Stomach (tissue), 8 donors: ENCODE measurements at regions not wholly inside any gene's neighbourhood (a gene's known extent, or its start where the extent isn't known, plus 50 kb on each side); places are given as distances from the start of the nearest gene placed in this dataset.

Experiments
- DNase-seq, 2 donors: peaks; one replicate each; pipeline versions ENCODE4 v3.0.0 to v3.0.0-alpha.2; 2013 to 2019
- H3K27ac ChIP-seq, 5 donors: fragments of 200-600 bp in 4 of 5; sonication (generic) in 4 of 5; one replicate each; pipeline ENCODE4 v1.5.1; 2013 to 2019; ENCODE audit warnings: mild to moderate bottlenecking in 1 of 5, moderate library complexity in 1 of 5
- H3K27me3 ChIP-seq, 3 donors: fragments of 200-600 bp; sonication (generic); one replicate each; pipeline ENCODE4 v1.5.1; 2017 to 2019; ENCODE audit warnings: mixed run types in 1 of 3
- H3K36me3 ChIP-seq, 4 donors: fragments of 200-600 bp; sonication (generic); 1 replicate in 3 of 4; 2 replicates in 1 of 4; pipeline ENCODE4 v1.5.1; 2016 to 2019
- H3K4me1 ChIP-seq, 4 donors: fragments of 200-600 bp; sonication (generic); one replicate each; pipeline ENCODE4 v1.5.1; 2016 to 2019
- H3K4me3 ChIP-seq, 4 donors: fragments of 200-600 bp; sonication (generic) in 3 of 4; one replicate each; pipeline ENCODE4 v1.5.1; 2016 to 2019; ENCODE audit warnings: mild to moderate bottlenecking in 1 of 4
- H3K9me3 ChIP-seq, 4 donors: fragments of 200-600 bp; sonication (generic); one replicate each; pipeline ENCODE4 v1.5.1; 2016 to 2019
- EP300 ChIP-seq: sonication (generic); formaldehyde crosslinking; IDR thresholded peaks from one replicate; pipeline ENCODE4 v1.6.1; 2017; ENCODE audit warnings: antibody characterized with exemption
- POLR2A ChIP-seq, 4 donors: fragments of 450-650 bp; IDR thresholded peaks; one replicate each; pipeline ENCODE4 v1.6.1; 2016; ENCODE audit warnings: antibody characterized with exemption in 4 of 4, control low read depth in 2 of 4, mild to moderate bottlenecking in 1 of 4, moderate library complexity in 1 of 4
- POLR2AphosphoS5 ChIP-seq, 3 donors: sonication (generic); formaldehyde crosslinking; IDR thresholded peaks; one replicate each; pipeline ENCODE4 v1.6.1; 2016; ENCODE audit warnings: antibody characterized with exemption in 3 of 3
- WGBS, 5 donors: extraction: QIAGEN DNeasy Blood & Tissue Kit in 3 of 5; methylation state at CpG; one replicate each; pipeline versions ENCODE4 v1.1.5 to v1.1.7; 2013 to 2018; 5-methylcytosine and 5-hydroxymethylcytosine counted together
- intact Hi-C: fragments of 100-400 bp; cut with DNase I; formaldehyde crosslinking; loops from one replicate; pipeline ENCODE4 v1.15.1; 2023; ENCODE audit warnings: low total_unique reads
- TF ChIP-seq, protein P1 (sequence below), 7 experiments: fragments of 450-650 bp in 4 of 7; fragments of 200-600 bp in 3 of 7; sonication (generic) in 3 of 7; IDR thresholded peaks; one replicate each; pipeline ENCODE4 v1.5.1; 2016 to 2019; ENCODE audit warnings: antibody characterized with exemption in 7 of 7, control low read depth in 2 of 7, mild to moderate bottlenecking in 1 of 7
- donor health status: healthy with polysubstance abuse.
- donor health status: Bipolar disorder and iron deficiency.
- donor health status: healthy.

- no peak overlapping the region for H3K27ac ChIP-seq
- H3K4me3 ChIP-seq = no peak overlapping the region
- H3K27me3 ChIP-seq = no peaks in the 10 kb centered on the region
- no peak for DNase-seq
- intact Hi-C loops = no loop called here
- no peaks in the 10 kb centered on the region for H3K36me3 ChIP-seq
- 66 to 85% (median 75%) methylated on average over 6 of the region's 6 CpGs for WGBS, 5 donors
- H3K9me3 ChIP-seq = no peaks in the 10 kb centered on the region
- peaks cover 0 to 10% (median 6%) of the 10 kb centered on the region in 4 donors for H3K4me1 ChIP-seq
- TF ChIP-seq EP300 = no peak
- TF ChIP-seq, protein P1, sequence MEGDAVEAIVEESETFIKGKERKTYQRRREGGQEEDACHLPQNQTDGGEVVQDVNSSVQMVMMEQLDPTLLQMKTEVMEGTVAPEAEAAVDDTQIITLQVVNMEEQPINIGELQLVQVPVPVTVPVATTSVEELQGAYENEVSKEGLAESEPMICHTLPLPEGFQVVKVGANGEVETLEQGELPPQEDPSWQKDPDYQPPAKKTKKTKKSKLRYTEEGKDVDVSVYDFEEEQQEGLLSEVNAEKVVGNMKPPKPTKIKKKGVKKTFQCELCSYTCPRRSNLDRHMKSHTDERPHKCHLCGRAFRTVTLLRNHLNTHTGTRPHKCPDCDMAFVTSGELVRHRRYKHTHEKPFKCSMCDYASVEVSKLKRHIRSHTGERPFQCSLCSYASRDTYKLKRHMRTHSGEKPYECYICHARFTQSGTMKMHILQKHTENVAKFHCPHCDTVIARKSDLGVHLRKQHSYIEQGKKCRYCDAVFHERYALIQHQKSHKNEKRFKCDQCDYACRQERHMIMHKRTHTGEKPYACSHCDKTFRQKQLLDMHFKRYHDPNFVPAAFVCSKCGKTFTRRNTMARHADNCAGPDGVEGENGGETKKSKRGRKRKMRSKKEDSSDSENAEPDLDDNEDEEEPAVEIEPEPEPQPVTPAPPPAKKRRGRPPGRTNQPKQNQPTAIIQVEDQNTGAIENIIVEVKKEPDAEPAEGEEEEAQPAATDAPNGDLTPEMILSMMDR (IDR thresholded peaks at IDR 0.05) = no peak
- no peak for TF ChIP-seq POLR2AphosphoS5 (IDR thresholded peaks at IDR 0.05)
- no peak for TF ChIP-seq POLR2A (IDR thresholded peaks at IDR 0.05)
These were observed 376.9 kb upstream of the GRAMD2B start for GRCh38 chr5:126046318-126046717.

DNA sequence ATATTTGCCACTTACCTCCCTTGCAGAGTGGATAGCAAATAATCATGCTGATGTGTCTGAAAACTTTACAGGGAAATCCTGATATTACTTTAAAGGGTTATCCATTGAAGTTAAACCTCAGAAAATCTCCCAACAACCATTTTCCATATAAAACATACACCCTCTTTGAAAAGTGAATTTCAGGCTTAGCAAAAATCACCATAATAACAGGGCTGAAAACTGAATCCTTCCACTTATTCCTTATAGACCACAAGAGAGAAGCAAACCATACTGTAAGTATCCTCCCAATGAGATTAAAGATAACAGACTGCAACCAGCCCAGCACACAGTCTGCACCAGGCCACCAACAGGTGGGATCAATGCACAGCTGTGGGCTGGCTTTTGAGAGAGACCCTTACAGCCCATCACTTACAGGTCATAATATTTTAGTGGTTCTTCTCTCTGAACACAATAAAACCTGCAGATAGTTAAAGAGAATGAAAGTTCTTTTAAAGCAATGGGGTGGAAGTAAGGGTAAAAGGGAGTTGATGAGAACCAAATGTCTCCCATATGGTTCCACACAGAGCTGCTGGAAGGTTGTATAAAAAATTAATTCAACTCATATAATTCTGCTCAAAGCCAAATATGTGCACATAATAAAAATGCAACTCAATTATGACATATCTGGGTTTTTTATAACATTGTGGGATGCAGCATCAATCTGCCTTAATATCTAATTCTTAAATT is 376.2 kb upstream of the GRAMD2B start:
- DNase-seq = peak in 1 of 2 donors; percentile 41
- no peaks in the 10 kb centered on the region for H3K36me3 ChIP-seq
- H3K4me3 ChIP-seq = no peak overlapping the region
- no peaks in the 10 kb centered on the region for H3K9me3 ChIP-seq
- no peaks in the 10 kb centered on the region for H3K27me3 ChIP-seq
- H3K27ac ChIP-seq = no peak overlapping the region
- peaks cover 0 to 10% (median 6%) of the 10 kb centered on the region in 4 donors for H3K4me1 ChIP-seq
- intact Hi-C loops = no loop called here
- TF ChIP-seq POLR2AphosphoS5 (IDR thresholded peaks at IDR 0.05) (no peak), EP300 (no peak), POLR2A (IDR thresholded peaks at IDR 0.05) (no peak)
- TF ChIP-seq, protein P1 (IDR thresholded peaks at IDR 0.05) = no peak

DNA sequence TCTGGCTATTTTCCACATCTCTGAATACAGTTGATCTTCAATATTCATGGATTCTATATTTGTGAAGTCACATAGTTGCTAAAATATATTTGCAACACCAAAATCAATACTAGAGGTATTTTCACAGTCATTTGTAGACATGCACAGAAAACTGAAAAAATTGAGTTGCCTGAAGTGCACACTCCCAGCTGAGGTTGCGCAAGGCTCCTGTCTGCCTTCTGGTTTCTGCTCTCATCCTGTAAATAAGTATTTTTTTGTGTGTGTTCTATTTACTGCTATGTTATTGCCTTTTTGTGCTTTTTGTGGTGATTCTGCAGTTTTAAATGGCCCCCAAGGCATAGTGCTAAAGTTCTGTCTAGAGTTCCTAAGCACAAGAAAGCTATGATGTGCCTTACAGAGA is 371.1 kb upstream of the GRAMD2B start:
- no peaks in the 10 kb centered on the region for H3K36me3 ChIP-seq
- 93 to 100% (median 96%) methylated on average over 1 of the region's 1 CpG for whole genome bisulfite sequencing, 5 donors
- intact Hi-C loops = no loop called here
- DNase-seq = no peak
- H3K9me3 ChIP-seq = no peaks in the 10 kb centered on the region
- no peaks in the 10 kb centered on the region for H3K4me1 ChIP-seq
- H3K27me3 ChIP-seq = no peaks in the 10 kb centered on the region
- no peak overlapping the region for H3K27ac ChIP-seq
- TF ChIP-seq EP300 (no peak), POLR2A (IDR thresholded peaks at IDR 0.05) (no peak), POLR2AphosphoS5 (IDR thresholded peaks at IDR 0.05) (no peak)
- TF ChIP-seq, protein P1 (IDR thresholded peaks at IDR 0.05) = no peak
- no peak overlapping the region for H3K4me3 ChIP-seq

DNA sequence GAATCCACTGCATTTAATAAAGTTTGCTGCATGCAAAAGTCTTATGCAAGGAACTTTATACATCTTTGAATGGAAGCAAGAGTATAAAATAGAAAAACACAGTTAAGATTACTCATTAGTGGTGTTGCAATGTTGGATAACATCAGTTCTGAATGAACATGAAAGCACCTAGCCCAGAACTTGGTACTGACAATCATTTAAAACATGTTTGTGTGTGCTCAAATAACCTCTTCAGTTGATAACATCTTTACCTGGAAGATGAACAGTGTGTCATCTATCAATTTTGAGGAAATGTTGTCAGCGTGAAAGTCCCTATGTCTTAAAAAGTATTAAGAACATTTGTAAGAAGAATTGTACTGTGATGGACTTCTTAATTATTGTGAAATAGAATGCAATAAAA is 370.4 kb upstream of the GRAMD2B start:
- Histone ChIP-seq H3K27ac (no peak overlapping the region), H3K36me3 (no peaks in the 10 kb centered on the region), H3K4me3 (no peak overlapping the region), H3K4me1 (no peaks in the 10 kb centered on the region), H3K27me3 (no peaks in the 10 kb centered on the region), H3K9me3 (no peaks in the 10 kb centered on the region)
- WGBS, 5 donors = 94 to 98% (median 95%) methylated on average over 1 of the region's 1 CpG
- intact Hi-C loops = no loop called here
- TF ChIP-seq, protein P1 (IDR thresholded peaks at IDR 0.05) = no peak
- TF ChIP-seq POLR2A (IDR thresholded peaks at IDR 0.05) (no peak), EP300 (no peak), POLR2AphosphoS5 (IDR thresholded peaks at IDR 0.05) (no peak)
- no peak for DNase-seq
